T-cell (primary cell): ENCODE measurements at regions not wholly inside any gene's neighbourhood (a gene's known extent, or its start where the extent isn't known, plus 50 kb on each side); places are given as distances from the start of the nearest gene placed in this dataset.

Experiments
- ATAC-seq, 4 experiments: fragments of 200-7000 bp in 3 of 4; fragments of 150-1000 bp in 1 of 4; cut with Tn5 transposase; replicated peaks in 1 of 4; 1 replicate in 3 of 4; 2 replicates in 1 of 4; pipeline ENCODE4 v1.10.0; 2021; ENCODE audit warnings: moderate library complexity in 3 of 4, mild to moderate bottlenecking in 2 of 4, moderate number of reproducible peaks in 1 of 4
- CTCF ChIA-PET, 2 donors: fragments of 300-600 bp; sonication (Branson Sonifier 250); formaldehyde crosslinking; loops; one replicate each; lab custom pipeline; 2022; ENCODE audit warnings: antibody characterized with exemption in 2 of 2; lab: Charles Lee
- POLR2A ChIA-PET, 2 donors: fragments of 300-600 bp; sonication (Branson Sonifier 250); formaldehyde crosslinking; loops; one replicate each; lab custom pipeline; 2022; ENCODE audit warnings: antibody characterized with exemption in 2 of 2; lab: Charles Lee
- DNase-seq, 35 experiments: peaks; one replicate each; pipeline versions ENCODE4 v3.0.0 to v3.0.0-alpha.2; 2013 to 2023
- H3K27ac ChIP-seq: one replicate; pipeline ENCODE4 v1.5.1; 2013; ENCODE audit warnings: low read length
- H3K27me3 ChIP-seq, 2 experiments: replicated peaks in 1 of 2; 1 replicate in 1 of 2; 2 replicates in 1 of 2; pipeline versions ENCODE4 v1.6.1 to v1.7.0; 2013; ENCODE audit warnings: low read length in 1 of 2, mixed read lengths in 1 of 2; ENCODE audit not compliant: control insufficient read depth in 2 of 2, insufficient read depth in 2 of 2; ENCODE audit errors: extremely low read depth in 1 of 2
- H3K36me3 ChIP-seq, 2 donors: 1 replicate in 1 of 2; 2 replicates in 1 of 2; pipeline versions ENCODE4 v1.6.1 to v1.7.0; 2013; ENCODE audit warnings: low read length in 1 of 2; ENCODE audit not compliant: control insufficient read depth in 2 of 2, insufficient read depth in 1 of 2; ENCODE audit errors: extremely low read depth in 1 of 2
- H3K4me1 ChIP-seq, 2 experiments: 1 replicate in 1 of 2; 2 replicates in 1 of 2; pipeline versions ENCODE4 v1.6.1 to v1.7.0; 2013; ENCODE audit warnings: low read length in 2 of 2, mixed read lengths in 1 of 2; ENCODE audit not compliant: insufficient read depth in 2 of 2, control insufficient read depth in 1 of 2; ENCODE audit errors: extremely low read depth in 1 of 2
- H3K4me3 ChIP-seq, 2 donors: 1 replicate in 1 of 2; 2 replicates in 1 of 2; pipeline versions ENCODE4 v1.5.1 to v1.7.0; 2013; ENCODE audit warnings: mild to moderate bottlenecking in 2 of 2, low read length in 1 of 2, moderate library complexity in 1 of 2; ENCODE audit not compliant: control insufficient read depth in 1 of 2; ENCODE audit errors: extremely low read depth in 1 of 2
- H3K9me3 ChIP-seq: 2 replicates; pipeline ENCODE4 v1.7.0; 2013
- H3K27ac Mint-ChIP-seq, 2 donors: one replicate each; pipeline ENCODE4 v1.8.0; 2020 to 2021; ENCODE audit warnings: mild to moderate bottlenecking in 2 of 2, mixed read lengths in 2 of 2
- H3K27me3 Mint-ChIP-seq, 2 donors: one replicate each; pipeline ENCODE4 v1.8.0; 2021 to 2022; ENCODE audit warnings: mixed read lengths in 2 of 2
- H3K36me3 Mint-ChIP-seq: one replicate; pipeline ENCODE4 v1.8.0; 2021; ENCODE audit warnings: mixed read lengths
- H3K4me1 Mint-ChIP-seq, 3 donors: one replicate each; pipeline ENCODE4 v1.8.0; 2020 to 2022; ENCODE audit warnings: mixed read lengths in 3 of 3, mild to moderate bottlenecking in 1 of 3
- H3K4me3 Mint-ChIP-seq, 3 donors: one replicate each; pipeline ENCODE4 v1.8.0; 2020 to 2022; ENCODE audit warnings: mild to moderate bottlenecking in 3 of 3, mixed read lengths in 3 of 3, moderate library complexity in 3 of 3
- H3K9me3 Mint-ChIP-seq, 3 donors: one replicate each; pipeline ENCODE4 v1.8.0; 2020 to 2022; ENCODE audit warnings: mixed read lengths in 3 of 3
- WGBS: methylation state at CpG from one replicate; pipeline ENCODE4 v1.1.5; 2013; ENCODE audit warnings: missing lambda C conversion rate; ENCODE audit not compliant: insufficient coverage; 5-methylcytosine and 5-hydroxymethylcytosine counted together

GRCh38 chr5:54900984-54901725 is 84.2 kb downstream of the ESM1 start:
- no peak overlapping the region for H3K27ac ChIP-seq
- no peak for DNase-seq
- Mint-ChIP-seq H3K36me3 (no peaks in the 10 kb centered on the region), H3K4me1 (peaks cover 10 to 11% (median 11%) of the 10 kb centered on the region in 3 donors), H3K4me3 (no peak overlapping the region), H3K9me3 (no peaks in the 10 kb centered on the region), H3K27me3 (peaks cover 28 to 29% of the 10 kb centered on the region in 2 donors), H3K27ac (no peak overlapping the region)
- no peak overlapping the region for H3K4me3 ChIP-seq
- no peaks in the 10 kb centered on the region for H3K36me3 ChIP-seq
- no peaks in the 10 kb centered on the region for H3K9me3 ChIP-seq
- ChIA-PET CTCF (interaction anchor here in 1 of 2 donors (0.6 kb wide), 1 partner anchor 337 kb away, joined by 4 read pairs; no protein-coding TSS in a partner anchor), POLR2A (no interaction called here)
- 86% methylated on average over 9 of the region's 13 CpGs for WGBS
- H3K4me1 ChIP-seq, result peaks cover 6 to 11% of the 10 kb centered on the region in 2 experiments
- no peak for ATAC-seq
- H3K27me3 ChIP-seq, result no peaks in the 10 kb centered on the region

- no peak overlapping the region for H3K27ac Mint-ChIP-seq
- H3K9me3 Mint-ChIP-seq, result no peaks in the 10 kb centered on the region
- peaks cover 0 to under 1% of the 10 kb centered on the region in 2 experiments for H3K4me1 ChIP-seq
- H3K9me3 ChIP-seq, result no peaks in the 10 kb centered on the region
- no peak overlapping the region for H3K4me3 ChIP-seq
- ChIA-PET CTCF (interaction anchor here in 1 of 2 donors (1.4 kb wide), 1 partner anchor 380 kb away, joined by 3 read pairs; the partner anchor contains the start of gene SNX18), POLR2A (no interaction called here)
- peaks cover 22 to 27% of the 10 kb centered on the region in 2 donors for H3K27me3 Mint-ChIP-seq
- WGBS, result no CpG with 5 or more reads among the region's 10 CpGs
- ATAC-seq (no peak), DNase-seq (no peak)
- no peaks in the 10 kb centered on the region for H3K36me3 Mint-ChIP-seq
- H3K27ac ChIP-seq, result no peak overlapping the region
- H3K4me1 Mint-ChIP-seq, result peaks cover 5 to 6% (median 5%) of the 10 kb centered on the region in 3 donors
- no peaks in the 10 kb centered on the region for H3K36me3 ChIP-seq
- no peak overlapping the region for H3K4me3 Mint-ChIP-seq
- H3K27me3 ChIP-seq, result no peaks in the 10 kb centered on the region
Measured at GRCh38 chr5:54897001-54897400, 88.4 kb downstream of the ESM1 start.

- H3K4me3 ChIP-seq, result no peak overlapping the region
Measured at GRCh38 chr5:54895816-54896341, 89.5 kb downstream of the ESM1 start.

GRCh38 chr5:54894957-54895815 is 90.2 kb downstream of the ESM1 start:
- H3K27me3 Mint-ChIP-seq, result peaks cover 28 to 35% of the 10 kb centered on the region in 2 donors
- peaks cover 5 to 6% (median 5%) of the 10 kb centered on the region in 3 donors for H3K4me1 Mint-ChIP-seq
- Histone ChIP-seq H3K4me3 (no peak overlapping the region), H3K9me3 (no peaks in the 10 kb centered on the region), H3K36me3 (no peaks in the 10 kb centered on the region), H3K4me1 (no peaks in the 10 kb centered on the region), H3K27ac (no peak overlapping the region), H3K27me3 (no peaks in the 10 kb centered on the region)
- H3K27ac Mint-ChIP-seq, result peak overlapping the region in 1 of 2 donors; percentile 13
- ChIA-PET CTCF (interaction anchor here in 1 of 2 donors (0.6 to 1.9 kb wide), 6 partner anchors 11 to 378 kb away, joined by 3 to 5 read pairs (median 3); partner anchors contain the start of genes GPX8 and SNX18), POLR2A (interaction anchor here in 1 of 2 donors (0.6 kb wide), 1 partner anchor 28 kb away, joined by 3 read pairs; no protein-coding TSS in a partner anchor)
- WGBS, result no CpG with 5 or more reads among the region's 3 CpGs
- H3K36me3 Mint-ChIP-seq, result no peaks in the 10 kb centered on the region
- peak in 1 of 4 experiments; percentile 19 for ATAC-seq
- no peaks in the 10 kb centered on the region for H3K9me3 Mint-ChIP-seq
- no peak for DNase-seq
- peak overlapping the region; percentile 19 to 52 (median 34) for H3K4me3 Mint-ChIP-seq

More at GRCh38 chr5:54895816-54896341, 89.5 kb downstream of the ESM1 start:
- no peaks in the 10 kb centered on the region for H3K9me3 Mint-ChIP-seq
- peaks cover 5 to 6% (median 5%) of the 10 kb centered on the region in 3 donors for H3K4me1 Mint-ChIP-seq
- Histone ChIP-seq H3K36me3 (no peaks in the 10 kb centered on the region), H3K27me3 (no peaks in the 10 kb centered on the region), H3K27ac (no peak overlapping the region), H3K4me1 (no peaks in the 10 kb centered on the region), H3K9me3 (no peaks in the 10 kb centered on the region)
- peak overlapping the region in 1 of 2 donors; percentile 13 for H3K27ac Mint-ChIP-seq
- H3K36me3 Mint-ChIP-seq, result no peaks in the 10 kb centered on the region
- H3K27me3 Mint-ChIP-seq, result peaks cover 30 to 33% of the 10 kb centered on the region in 2 donors
- ATAC-seq (peak in 1 of 4 experiments; percentile 40), DNase-seq (peak in 2 of 35 experiments; percentile 12 to 43)
- peak overlapping the region; percentile 19 to 52 (median 34) for H3K4me3 Mint-ChIP-seq
- ChIA-PET POLR2A (interaction anchor here in 1 of 2 donors (0.6 kb wide), 1 partner anchor 29 kb away, joined by 3 read pairs; no protein-coding TSS in a partner anchor), CTCF (interaction anchor here in 1 of 2 donors (0.6 to 1.9 kb wide), 3 partner anchors 28 to 378 kb away, joined by 3 to 4 read pairs (median 3); partner anchors contain the start of gene SNX18)
- WGBS, result 46% methylated on average over 2 of the region's 6 CpGs

GRCh38 chr5:54889826-54890225 is 95.6 kb downstream of the ESM1 start:
- no peaks in the 10 kb centered on the region for H3K9me3 Mint-ChIP-seq
- no peak overlapping the region for H3K27ac Mint-ChIP-seq
- Histone ChIP-seq H3K9me3 (no peaks in the 10 kb centered on the region), H3K4me1 (no peaks in the 10 kb centered on the region), H3K27me3 (peaks cover 0 to 7% of the 10 kb centered on the region in 2 experiments), H3K36me3 (no peaks in the 10 kb centered on the region), H3K27ac (no peak overlapping the region), H3K4me3 (no peak overlapping the region)
- H3K4me1 Mint-ChIP-seq, result no peaks in the 10 kb centered on the region
- CTCF ChIA-PET, result interaction anchor here in 1 of 2 donors (0.5 kb wide), 1 partner anchor 691 kb away, joined by 3 read pairs; no protein-coding TSS in a partner anchor
- no peak overlapping the region for H3K4me3 Mint-ChIP-seq
- POLR2A ChIA-PET, result interaction anchor here in 1 of 2 donors (0.6 kb wide), 1 partner anchor 176 kb away, joined by 4 read pairs; no protein-coding TSS in a partner anchor
- WGBS, result 29% methylated on average over 1 of the region's 1 CpG
- no peaks in the 10 kb centered on the region for H3K36me3 Mint-ChIP-seq
- DNase-seq (no peak), ATAC-seq (no peak)
- H3K27me3 Mint-ChIP-seq, result peaks cover 30 to 49% of the 10 kb centered on the region in 2 donors
